KMS-11 (cell line): ENCODE measurements at regions not wholly inside any gene's neighbourhood (a gene's known extent, or its start where the extent isn't known, plus 50 kb on each side); places are given as distances from the start of the nearest gene placed in this dataset.

Source experiments
- H2AFZ ChIP-seq: fragments of 200-600 bp; sonication (generic); 2 replicates; pipeline ENCODE4 v1.6.1; 2016; ENCODE audit warnings: antibody characterized with exemption, mixed run types, low read depth
- H3K27ac ChIP-seq: fragments of 200-600 bp; sonication (generic); 2 replicates; pipeline ENCODE4 v1.6.1; 2016; ENCODE audit warnings: mild to moderate bottlenecking, mixed run types
- H3K27me3 ChIP-seq: fragments of 200-600 bp; sonication (generic); 2 replicates; pipeline ENCODE4 v1.6.1; 2017; ENCODE audit warnings: mild to moderate bottlenecking, low read depth, mixed run types, moderate library complexity; ENCODE audit not compliant: insufficient read depth
- H3K36me3 ChIP-seq: fragments of 200-600 bp; sonication (generic); 2 replicates; pipeline ENCODE4 v1.6.1; 2017; ENCODE audit warnings: mild to moderate bottlenecking, mixed run types; ENCODE audit not compliant: insufficient read depth
- H3K4me1 ChIP-seq: fragments of 200-600 bp; sonication (generic); 2 replicates; pipeline ENCODE4 v1.6.1; 2016; ENCODE audit warnings: mild to moderate bottlenecking, low read depth, mixed run types; ENCODE audit not compliant: poor library complexity, severe bottlenecking
- H3K4me2 ChIP-seq: fragments of 200-600 bp; sonication (generic); 2 replicates; pipeline ENCODE4 v1.7.0; 2016; ENCODE audit warnings: mild to moderate bottlenecking, mixed run types
- H3K4me3 ChIP-seq: fragments of 200-600 bp; sonication (generic); IDR thresholded peaks from 2 replicates; pipeline ENCODE4 v1.6.1; 2017; ENCODE audit warnings: low read depth, low read length, mixed read lengths; ENCODE audit not compliant: insufficient read depth
- H3K79me2 ChIP-seq: fragments of 200-600 bp; sonication (generic); 2 replicates; pipeline ENCODE4 v1.6.1; 2016; ENCODE audit warnings: low read depth, mixed run types; ENCODE audit not compliant: insufficient read depth
- H3K9ac ChIP-seq: fragments of 200-600 bp; sonication (generic); 2 replicates; pipeline ENCODE4 v1.6.1; 2016; ENCODE audit warnings: mild to moderate bottlenecking, mixed run types
- H4K20me1 ChIP-seq: fragments of 200-600 bp; sonication (generic); 2 replicates; pipeline ENCODE4 v1.6.1; 2016; ENCODE audit warnings: mild to moderate bottlenecking, mixed run types; ENCODE audit not compliant: insufficient read depth
- CTCF ChIP-seq: fragments of 200-600 bp; sonication (generic); conservative IDR thresholded peaks from 2 replicates; pipeline ENCODE4 v1.6.1; 2017; ENCODE audit warnings: low read depth, mild to moderate bottlenecking, antibody characterized with exemption, low read length, moderate library complexity, mixed read lengths

- H3K36me3 ChIP-seq: no peaks in the 10 kb centered on the region
- H3K4me2 ChIP-seq: no peak overlapping the region
- no peaks in the 10 kb centered on the region for H3K4me1 ChIP-seq
- no peak overlapping the region for H3K9ac ChIP-seq
- no peak overlapping the region for H3K27ac ChIP-seq
- TF ChIP-seq CTCF: no peak
- H3K27me3 ChIP-seq: no peaks in the 10 kb centered on the region
- H2AFZ ChIP-seq: no peak overlapping the region
- no peaks in the 10 kb centered on the region for H4K20me1 ChIP-seq
- no peak overlapping the region for H3K4me3 ChIP-seq
- no peaks in the 10 kb centered on the region for H3K79me2 ChIP-seq
These were observed 330.7 kb upstream of the TPM1 start for GRCh38 chr15:62711691-62712454.

- H3K4me2 ChIP-seq: no peak overlapping the region
- H3K4me3 ChIP-seq: no peak overlapping the region
- H3K9ac ChIP-seq: no peak overlapping the region
- H3K27me3 ChIP-seq: no peaks in the 10 kb centered on the region
- H2AFZ ChIP-seq: no peak overlapping the region
- H4K20me1 ChIP-seq: no peaks in the 10 kb centered on the region
- no peaks in the 10 kb centered on the region for H3K79me2 ChIP-seq
- H3K27ac ChIP-seq: no peak overlapping the region
- no peak for TF ChIP-seq CTCF
- H3K4me1 ChIP-seq: no peaks in the 10 kb centered on the region
- no peaks in the 10 kb centered on the region for H3K36me3 ChIP-seq
These were observed 330.1 kb upstream of the TPM1 start for GRCh38 chr15:62712455-62712839.

GRCh38 chr15:62715946-62716345 is 326.6 kb upstream of the TPM1 start:
- no peaks in the 10 kb centered on the region for H3K36me3 ChIP-seq
- H3K4me3 ChIP-seq: no peak overlapping the region
- no peaks in the 10 kb centered on the region for H3K79me2 ChIP-seq
- no peaks in the 10 kb centered on the region for H3K4me1 ChIP-seq
- H2AFZ ChIP-seq: no peak overlapping the region
- no peak overlapping the region for H3K4me2 ChIP-seq
- H3K27me3 ChIP-seq: no peaks in the 10 kb centered on the region
- no peak overlapping the region for H3K9ac ChIP-seq
- H4K20me1 ChIP-seq: no peaks in the 10 kb centered on the region
- TF ChIP-seq CTCF: no peak
- no peak overlapping the region for H3K27ac ChIP-seq

GRCh38 chr15:62717496-62717895 is 325.1 kb upstream of the TPM1 start:
- TF ChIP-seq CTCF: no peak
- Histone ChIP-seq H4K20me1 (no peaks in the 10 kb centered on the region), H3K79me2 (no peaks in the 10 kb centered on the region), H2AFZ (no peak overlapping the region), H3K4me1 (no peaks in the 10 kb centered on the region), H3K27me3 (no peaks in the 10 kb centered on the region), H3K9ac (no peak overlapping the region), H3K4me2 (no peak overlapping the region), H3K4me3 (no peak overlapping the region), H3K27ac (no peak overlapping the region), H3K36me3 (no peaks in the 10 kb centered on the region)
